ENCODE measurements at regions not wholly inside any gene's neighbourhood (a gene's known extent, or its start where the extent isn't known, plus 50 kb on each side); places are given as distances from the start of the nearest gene placed in this dataset.
"Not testable (repeated sequence)": the region's sequence is repeated elsewhere in the genome, so short reads cannot be mapped to it uniquely, and the experiment has no call there.

DNA sequence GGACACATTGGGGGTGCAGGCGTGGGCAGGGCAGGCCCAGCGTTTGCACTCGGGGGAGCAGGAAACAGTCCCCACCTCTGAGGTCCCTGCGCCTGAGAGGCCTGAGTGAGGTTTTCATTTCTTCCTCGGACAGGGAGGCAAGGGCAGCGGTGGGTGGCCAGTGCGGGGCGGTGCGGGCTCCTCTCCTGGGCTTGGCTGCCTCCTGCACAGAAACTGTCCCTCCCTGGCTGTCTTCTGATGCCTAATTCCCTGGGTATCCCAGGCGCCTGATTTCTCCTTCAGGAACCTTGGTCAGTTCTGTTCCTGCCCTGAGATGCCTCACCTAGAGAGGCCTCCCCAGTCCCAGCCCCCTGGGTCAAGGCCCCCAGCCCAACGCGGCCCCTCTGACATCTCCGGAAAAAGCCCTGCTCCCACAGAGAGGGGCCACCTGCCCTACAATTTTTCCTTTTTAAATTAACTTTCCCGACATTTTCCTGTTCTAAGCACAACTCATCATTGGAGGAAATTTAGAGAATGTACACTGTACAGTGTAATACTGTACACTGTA is 260.3 kb downstream of the ADGRD1 start:
- DNase-seq (ENCODE audit: low spot score), result peak; percentile 82

DNA sequence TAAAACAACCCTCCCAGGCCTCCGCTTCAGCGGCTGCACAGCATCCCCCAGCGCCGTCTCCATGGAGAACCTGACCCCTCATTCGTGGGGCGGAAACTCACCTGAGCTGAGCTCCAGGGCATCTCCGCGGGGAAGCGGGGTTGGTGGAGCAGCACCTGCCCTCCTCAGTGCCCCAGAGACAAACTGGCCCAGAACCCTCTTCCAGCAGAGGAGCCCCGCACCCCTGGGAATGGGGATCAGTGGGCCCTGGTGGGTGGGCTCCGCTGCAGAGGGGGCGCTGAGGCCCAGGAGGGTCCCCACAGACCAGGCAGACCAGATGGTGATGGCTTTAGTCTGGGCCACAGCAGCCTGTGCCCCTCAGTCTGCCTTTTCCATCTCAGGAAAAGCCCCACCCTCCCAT is 261.2 kb downstream of the ADGRD1 start:
- DNase-seq (ENCODE audit: low spot score), result peak; percentile 35

DNA sequence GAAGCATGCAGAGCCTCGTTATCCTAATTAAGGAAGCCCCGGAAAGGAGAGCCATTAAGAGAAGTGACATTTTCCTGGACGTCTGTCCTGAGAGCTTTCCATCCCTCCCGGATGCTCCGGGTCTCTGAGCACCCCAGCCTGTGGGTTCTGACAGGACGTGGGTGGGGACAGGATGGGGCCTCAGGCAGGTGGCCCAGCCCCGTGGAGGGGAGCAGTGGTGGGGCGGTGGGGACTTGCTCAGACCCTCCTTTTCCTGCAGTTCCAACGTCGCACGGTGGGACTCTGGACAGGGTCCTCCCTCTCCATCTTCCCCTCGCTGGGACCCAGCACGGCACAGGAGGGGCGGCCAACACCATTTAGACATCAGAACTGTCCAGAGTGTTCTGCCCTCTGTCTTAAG is 262.9 kb downstream of the ADGRD1 start:
- peak; percentile 84 for DNase-seq (ENCODE audit: low spot score)

DNA sequence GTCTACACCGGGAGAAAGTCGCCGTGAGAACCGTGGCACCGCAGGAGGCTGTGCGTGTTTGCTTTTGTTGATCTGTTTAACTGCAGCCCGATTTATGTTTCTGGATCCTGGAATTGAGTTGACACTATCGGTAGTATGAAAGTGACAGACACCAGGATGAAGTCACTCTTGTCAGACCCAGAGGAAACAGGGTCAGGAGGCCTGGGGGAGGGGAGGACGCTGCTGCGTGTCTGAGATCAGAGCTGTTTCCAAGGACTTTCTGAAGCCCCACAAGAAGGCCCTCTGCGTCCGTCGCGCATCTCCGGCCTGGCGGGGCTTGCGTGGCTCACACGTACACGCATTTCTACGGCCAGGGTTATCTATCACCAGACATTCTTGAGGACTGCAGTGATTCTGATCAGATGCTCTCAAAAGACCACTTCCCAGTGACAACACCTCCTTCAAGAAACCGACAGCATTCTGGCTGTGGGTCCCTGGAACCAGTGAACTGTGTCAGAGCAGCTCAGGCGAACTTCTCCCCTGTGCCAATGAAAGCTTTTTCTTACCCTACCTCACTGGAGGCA is 263.4 kb downstream of the ADGRD1 start:
- DNase-seq (ENCODE audit: low spot score), result peak; percentile 83

DNA sequence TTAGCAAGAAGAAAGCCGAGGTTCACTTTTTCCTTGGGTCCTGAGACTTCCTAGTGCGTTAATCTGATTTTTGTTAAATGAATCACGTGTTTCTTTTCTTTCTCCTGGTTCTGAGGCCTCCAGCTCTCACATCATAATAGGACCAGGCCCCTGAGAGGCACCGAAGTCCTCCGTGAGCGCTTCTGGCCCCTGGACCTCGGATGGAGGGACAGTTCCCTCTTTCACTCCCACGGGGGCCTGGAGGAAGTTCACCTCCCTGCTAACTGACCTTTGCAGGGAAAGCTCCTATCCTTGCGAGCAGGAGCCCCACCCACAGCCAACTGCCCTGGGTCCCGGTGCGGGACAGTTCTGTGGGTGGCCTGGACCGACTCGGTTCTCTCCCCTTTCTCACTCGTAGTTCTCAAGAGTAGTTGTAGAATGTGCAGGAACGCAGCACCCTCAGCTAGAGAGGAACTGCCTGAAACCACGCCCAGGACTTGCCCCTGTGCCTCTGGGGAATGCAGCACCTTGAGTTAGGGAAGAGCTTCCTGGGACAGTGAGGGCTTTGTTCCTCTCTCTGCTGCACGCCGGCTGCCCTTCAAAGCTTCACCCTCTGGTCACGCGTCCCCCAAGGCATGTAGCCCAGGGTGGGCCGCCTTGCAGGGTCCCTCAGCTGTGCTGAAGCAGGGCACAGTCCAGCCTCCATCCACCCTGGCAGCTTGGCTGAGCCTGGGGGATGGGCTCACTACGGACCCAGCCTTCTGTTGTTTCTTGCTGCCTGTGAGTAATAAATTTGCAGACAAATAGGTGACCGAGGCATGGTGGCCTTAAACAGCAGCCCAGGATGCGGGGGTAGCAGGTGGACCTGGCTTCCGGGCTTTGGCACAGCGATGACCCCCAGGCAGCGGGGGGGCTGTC is 264.6 kb downstream of the ADGRD1 start:
- DNase-seq (ENCODE audit: low spot score), result peak; percentile 82

DNA sequence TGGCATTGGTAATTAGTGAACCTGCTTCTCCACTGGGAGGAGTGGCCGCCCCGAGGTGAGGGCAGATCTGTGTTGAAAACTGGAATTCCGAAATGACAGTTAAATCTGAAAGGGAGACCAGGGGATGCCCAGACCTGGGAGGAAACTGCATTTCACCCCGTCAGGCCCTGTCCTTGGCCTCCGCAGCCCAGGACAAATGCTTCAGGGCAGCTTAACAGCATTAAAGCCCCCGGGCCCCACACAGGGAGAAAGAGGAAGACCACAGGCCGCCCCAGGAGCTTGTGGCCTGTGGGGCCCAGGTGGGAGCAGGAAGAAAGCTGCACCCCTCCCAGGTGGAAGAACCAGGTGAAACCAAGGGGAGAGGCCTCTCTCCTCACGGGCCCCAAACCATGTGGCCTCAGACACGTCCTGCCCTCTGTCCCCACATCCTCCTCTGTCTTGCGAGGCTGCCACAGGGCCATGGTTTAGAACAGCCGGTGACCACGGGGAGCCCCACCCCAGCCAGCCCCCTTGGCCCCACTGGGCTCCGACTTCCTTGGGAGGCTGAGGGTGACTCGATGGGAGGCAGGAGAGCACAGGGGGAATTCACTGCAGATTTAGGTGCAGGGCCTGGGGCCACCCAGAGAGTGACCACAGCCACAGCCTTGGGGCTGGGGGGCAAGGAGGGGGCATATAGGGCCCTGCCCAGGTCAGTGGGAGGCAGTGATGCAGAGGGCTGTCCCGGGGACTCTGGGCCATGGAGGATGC is 265.4 kb downstream of the ADGRD1 start:
- DNase-seq (ENCODE audit: low spot score), result peak; percentile 89

DNA sequence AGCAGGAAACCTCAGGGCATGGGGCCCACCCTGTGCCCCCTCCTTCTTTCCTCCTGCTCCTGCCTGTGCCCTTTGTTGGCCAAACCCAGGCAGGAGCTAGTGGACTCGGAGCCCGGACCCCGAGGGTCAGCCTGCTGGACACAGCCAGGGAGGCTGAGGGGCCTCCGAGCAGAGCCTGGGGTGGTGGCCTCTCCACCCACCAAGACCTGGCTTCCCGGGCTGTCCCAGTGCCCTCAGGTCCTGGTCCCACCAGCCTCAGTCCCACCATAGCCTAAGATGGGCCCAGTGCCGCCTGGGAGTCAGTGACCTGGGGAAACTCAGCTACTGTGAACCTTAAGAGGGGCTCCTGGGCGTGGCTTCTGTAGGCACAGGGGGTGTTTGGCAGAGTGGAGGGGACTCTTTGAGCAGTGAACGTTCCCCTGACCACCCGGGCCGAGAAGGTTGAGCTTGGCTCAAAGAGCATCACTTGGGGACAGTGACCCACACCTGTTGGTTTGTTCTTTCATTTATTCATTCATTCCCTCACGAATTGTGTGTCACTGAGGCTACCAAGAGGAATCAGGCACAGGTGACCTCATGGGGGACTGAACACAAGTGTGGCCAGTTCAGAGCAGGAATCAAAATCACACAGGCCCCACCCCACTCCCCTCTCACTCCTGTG is 266.1 kb downstream of the ADGRD1 start:
- peak; percentile 78 for DNase-seq (ENCODE audit: low spot score)

DNA sequence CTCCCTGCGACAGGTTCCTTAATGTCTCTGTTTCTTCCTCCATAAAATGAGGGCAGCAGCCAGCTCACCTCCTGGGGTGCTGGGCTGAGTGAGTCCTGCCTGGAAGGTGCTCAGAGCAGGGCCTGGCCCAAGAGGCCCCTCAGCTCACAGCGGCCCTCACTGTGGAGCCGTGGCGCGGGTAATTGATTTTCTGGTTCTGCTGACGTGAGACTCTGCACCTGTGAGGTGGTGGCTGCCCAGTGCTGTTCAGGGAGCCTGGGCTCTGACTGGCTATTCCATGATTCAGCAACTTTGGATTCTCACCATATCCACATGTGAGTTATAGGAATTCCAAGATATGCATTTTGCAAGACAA is 266.6 kb downstream of the ADGRD1 start:
- DNase-seq (ENCODE audit: low spot score), result peak; percentile 47

DNA sequence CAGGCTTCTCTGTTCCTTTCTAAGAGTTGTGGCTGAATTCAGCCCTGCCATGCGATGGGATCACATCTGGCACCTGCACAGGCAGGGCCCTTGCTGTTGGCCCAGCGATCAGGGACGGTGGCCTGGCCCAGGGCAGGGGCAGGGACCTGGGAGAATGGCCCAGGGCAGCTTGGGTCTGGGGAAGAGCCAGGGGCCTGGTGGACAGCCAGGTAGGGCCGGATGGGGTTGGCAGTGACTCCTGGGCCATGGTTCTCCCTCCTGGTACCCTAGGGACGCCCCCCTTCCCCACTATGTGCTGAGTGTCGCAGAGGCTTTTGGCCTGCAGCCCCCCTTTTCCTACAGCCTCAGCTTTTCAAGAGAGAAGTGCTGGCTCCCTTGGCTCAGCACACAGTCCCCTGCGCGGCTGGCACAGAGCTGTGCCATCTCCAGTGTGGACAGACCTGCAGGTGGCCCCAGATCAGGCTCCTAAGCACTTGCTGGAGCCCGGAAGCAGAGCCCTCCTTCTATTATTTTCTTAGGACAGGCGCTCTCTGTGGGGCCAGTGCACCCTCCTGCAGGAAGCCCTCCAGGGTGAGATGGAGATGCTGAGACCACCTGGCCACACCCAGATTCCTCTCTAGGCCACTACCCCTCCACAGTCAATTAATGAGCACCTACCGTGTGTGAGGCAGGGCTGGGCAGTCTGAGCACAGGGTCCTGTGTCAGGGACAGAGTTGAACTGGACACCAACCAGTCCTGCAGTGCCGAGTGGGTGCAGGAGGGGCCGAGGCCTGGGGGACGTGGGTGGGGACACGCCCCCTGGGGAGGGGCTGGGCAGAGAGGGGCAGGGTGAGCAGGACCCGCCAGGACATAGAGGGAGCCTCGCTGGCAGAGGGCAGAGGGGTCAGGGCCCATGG is 267.6 kb downstream of the ADGRD1 start:
- peak; percentile 79 for DNase-seq (ENCODE audit: low spot score)

DNA sequence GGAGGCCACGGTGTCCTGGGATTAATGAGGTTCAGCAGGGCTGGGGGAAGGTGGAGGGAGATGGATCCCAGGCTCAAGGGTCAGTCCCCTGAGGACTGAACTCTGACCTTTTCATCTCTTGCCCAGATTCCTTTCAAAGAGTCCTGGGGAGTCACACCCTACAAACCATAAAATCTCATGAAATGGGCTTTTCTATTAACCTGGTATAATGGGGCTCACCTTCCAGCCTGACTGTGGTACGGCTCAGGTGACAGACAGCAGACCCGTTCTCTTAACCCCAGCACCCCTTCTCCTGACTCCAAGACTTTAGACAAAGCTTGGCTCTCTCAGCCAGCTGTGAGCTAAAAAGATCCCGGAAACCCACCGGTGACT is 268.2 kb downstream of the ADGRD1 start:
- DNase-seq (ENCODE audit: low spot score), result no peak

DNA sequence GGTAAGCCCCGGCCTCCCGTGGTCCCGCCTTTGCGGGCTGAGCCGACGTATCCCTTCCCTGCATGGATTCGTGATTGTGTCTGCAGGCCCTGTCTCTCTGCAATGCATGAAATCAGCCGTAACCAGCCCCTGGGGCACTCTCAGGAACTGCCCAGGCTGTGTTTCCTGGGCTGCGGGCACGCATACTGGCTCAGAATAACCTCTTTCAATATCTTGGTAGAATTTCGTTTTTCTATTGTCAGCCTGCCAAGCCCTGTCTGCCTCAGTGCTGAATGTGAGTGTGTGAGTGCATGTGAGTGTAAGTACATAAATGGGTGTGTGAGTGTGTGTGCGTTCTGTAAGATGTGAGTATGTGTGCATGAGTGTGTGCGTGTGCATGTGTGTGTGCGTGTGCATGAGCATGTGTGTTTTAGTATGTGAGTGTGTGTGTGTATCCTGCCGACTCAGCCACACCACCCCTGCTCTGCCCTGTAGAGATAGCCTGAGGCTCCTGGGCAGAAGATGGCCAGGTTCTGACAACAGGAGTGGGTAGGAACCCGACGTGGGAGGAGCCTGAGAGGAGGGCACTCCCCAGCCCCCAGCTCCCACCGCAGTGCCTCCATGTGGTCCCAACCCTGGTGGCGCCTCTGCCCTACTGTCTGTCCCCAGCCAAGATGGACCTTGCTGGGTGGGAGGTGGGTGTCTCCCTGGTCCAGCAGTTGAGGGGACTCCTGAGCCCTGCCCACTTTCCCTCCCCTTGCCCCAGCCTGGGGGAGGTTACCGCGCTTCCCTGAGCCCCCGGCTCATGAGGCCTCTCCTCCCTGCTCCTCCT is 268.8 kb downstream of the ADGRD1 start:
- DNase-seq (ENCODE audit: low spot score), result peak; percentile 87

DNA sequence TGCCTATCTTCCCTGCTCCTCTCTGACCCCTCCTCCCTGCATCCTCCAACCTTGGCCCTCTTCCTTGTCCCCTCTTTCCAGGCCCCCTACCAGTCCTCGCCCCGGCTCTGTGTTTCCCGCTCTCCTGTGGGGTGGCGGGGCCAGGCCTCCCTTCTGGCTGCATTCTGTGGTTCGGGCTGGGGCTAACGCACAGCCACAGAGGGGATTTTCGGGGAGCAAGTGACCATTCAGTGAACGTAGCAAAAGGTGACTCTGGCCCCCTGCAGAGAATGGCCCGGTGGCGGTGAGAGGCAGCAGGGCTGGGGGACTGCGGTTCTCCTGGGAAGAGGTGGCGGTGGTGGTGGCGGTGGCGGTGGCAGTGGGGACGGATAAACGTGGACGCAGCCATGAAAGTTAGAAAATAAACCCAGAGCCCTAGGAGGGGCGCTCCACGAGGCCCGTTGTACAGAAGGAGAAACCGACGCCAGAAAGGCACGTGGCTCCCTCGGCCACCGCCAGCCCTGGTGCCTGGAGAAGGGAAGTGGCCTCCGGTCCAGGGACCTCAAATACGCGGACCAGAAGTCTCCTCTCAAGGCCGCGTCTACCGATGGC is 269.6 kb downstream of the ADGRD1 start:
- DNase-seq (ENCODE audit: low spot score), result peak; percentile 82

DNA sequence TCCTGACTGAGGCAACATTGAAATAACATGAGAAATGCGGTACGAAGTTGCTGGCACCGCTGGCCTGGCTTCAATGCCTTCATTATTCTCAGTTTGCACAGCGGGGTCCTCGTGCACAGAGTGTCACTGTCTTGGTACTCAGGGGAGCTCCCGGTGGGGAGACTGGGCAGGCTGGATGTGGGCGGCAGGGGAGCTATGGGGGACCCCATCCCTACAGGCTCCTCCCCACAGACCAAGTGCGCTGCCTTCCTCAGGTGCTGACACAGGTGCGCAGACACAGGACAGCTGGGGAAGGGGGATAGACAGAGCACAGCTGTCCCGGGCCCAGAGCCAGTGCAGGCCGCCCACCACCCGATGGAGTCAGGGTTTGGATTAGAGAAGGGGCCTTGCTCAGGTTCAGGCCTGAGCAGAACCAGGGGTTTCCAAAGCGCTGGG is 270.1 kb downstream of the ADGRD1 start:
- peak; percentile 86 for DNase-seq (ENCODE audit: low spot score)

DNA sequence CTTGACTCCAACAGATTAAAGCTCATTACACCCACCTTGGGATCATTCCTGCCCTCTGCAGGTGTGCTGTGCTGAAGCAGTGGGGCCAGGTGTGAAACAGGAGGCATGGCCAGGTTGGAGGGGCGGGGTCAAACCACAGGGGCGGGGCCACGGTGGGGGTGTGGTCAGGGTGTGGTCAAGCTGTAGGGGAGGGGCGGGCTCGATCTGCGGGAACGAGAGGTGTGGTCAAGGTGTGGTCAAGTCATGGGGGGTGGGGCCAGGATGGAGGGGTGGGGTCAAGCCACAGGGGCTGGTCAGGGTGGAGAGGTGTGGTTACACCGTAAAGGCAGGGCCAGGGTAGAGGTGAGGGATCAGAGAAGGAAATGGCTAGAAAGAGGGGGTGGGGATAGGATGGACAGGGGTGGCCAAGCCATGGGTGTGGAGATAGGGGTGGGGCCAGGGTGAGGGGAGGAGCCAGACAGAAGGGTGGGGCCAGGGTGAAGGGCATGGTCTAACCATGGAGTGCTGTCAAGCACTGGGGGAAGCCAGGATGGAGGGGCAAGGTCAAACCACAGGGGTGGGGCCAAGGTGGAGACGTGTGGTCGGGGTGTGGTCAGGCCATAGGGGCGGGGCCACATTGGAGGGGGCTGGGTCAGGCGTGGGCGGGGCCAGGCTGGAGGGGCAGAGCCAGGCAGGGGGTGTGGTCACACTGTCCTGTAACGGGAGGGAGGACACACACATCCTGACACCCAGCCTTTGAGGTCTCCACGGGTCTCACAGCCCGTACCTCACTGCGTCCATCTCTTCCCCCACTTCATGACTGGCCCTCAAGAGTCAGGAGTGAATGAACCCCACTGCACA is 270.7 kb downstream of the ADGRD1 start:
- not testable (repeated sequence) for DNase-seq (ENCODE audit: low spot score)

DNA sequence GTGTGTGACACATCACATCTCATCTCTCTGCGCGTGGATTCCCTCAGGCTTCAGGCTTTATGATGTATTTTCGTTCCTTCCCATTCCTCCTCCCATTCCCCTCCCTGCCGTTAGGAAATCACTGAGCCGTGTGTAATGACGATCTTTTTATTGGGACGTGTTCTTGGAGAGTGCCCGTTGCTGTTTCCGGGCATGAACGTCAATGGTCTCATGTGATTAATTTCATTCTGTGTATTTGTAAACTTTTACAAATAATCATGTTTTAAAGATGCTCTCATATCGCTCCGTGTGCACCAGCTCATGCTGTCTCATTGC is 271.3 kb downstream of the ADGRD1 start:
- DNase-seq (ENCODE audit: low spot score), result not testable (repeated sequence)

DNA sequence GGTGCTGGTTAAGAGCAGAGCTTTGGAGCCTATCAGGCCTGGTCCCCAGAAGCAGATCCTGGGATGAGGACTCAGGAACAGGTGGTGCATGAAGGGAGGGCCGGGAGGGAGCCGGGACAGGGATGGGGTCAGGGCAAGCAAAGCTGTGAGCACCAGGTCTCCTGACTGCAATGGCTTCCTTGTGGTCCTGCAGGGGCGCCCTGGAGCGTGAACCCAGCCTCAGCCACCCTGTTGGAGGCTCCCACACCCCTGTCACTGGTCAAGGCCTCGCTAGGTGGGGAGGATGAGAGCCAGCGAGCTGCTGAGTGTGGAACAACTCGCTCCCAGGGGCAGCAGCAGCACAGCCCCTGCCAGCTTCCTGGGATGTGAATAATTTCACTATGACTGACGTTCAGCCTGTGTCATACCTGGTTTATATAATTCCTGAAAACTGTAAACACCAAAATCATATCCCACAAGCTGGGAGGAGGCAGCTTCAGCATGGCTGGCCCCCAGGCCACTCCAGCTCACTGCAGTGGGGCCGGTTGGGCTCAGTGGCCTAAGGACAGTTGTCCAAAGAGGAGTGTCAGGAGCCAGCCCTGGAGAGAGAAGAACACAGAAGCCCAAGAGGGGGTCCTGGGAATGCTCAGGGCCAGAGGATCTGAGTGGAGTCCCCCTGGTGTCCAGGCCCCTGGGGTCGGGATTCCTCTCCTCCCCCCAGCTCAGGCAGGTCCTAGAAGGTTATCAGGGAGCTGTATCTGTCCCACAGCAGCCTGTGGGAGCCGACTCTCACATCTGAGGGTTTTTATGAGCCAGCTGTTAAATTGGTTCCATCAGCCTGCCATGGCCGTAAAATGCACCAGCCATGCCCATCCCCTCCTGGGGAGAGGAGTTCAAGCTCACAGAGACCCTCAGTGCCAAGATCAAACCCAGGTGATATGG is 272.9 kb downstream of the ADGRD1 start:
- DNase-seq (ENCODE audit: low spot score), result no peak

DNA sequence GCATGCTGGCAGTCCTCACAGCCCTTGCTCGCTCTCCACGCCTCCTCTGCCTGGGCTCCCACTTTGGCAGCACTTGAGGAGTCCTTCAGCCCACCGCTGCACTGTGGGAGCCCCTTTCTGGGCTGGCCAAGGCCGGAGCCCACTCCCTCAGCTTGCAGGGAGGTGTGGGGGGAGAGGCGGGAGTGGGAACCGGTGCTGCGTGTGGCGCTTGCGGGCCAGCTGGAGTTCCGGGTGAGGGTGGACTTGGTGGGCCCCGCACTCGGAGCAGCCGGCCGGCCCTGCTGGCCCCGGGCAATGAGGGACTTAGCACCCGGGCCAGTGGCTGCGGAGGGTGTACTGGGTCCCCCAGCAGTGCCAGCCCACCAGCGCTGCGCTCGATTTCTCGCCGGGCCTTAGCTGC is 273.9 kb downstream of the ADGRD1 start:
- DNase-seq (ENCODE audit: low spot score), result not testable (repeated sequence)
